HFFc6 (cell line): ENCODE measurements at regions not wholly inside any gene's neighbourhood (a gene's known extent, or its start where the extent isn't known, plus 50 kb on each side); places are given as distances from the start of the nearest gene placed in this dataset.
"Not testable (repeated sequence)": the region's sequence is repeated elsewhere in the genome, so short reads cannot be mapped to it uniquely, and the experiment has no call there.

ENCODE experiments used
- DNase-seq: peaks from one replicate; pipeline ENCODE4 v3.0.0-alpha.2; 2018
- H3K27ac Mint-ChIP-seq: 2 replicates; pipeline ENCODE4 v1.8.0; 2020; ENCODE audit warnings: mild to moderate bottlenecking, mixed read lengths
- H3K27me3 Mint-ChIP-seq: 2 replicates; pipeline ENCODE4 v1.8.0; 2021; ENCODE audit warnings: mild to moderate bottlenecking, moderate library complexity, mixed read lengths; ENCODE audit not compliant: insufficient read depth
- H3K36me3 Mint-ChIP-seq: 2 replicates; pipeline ENCODE4 v1.8.0; 2021; ENCODE audit warnings: low read depth, mixed read lengths
- H3K4me1 Mint-ChIP-seq: 2 replicates; pipeline ENCODE4 v1.8.0; 2020; ENCODE audit warnings: low read depth, mixed read lengths
- H3K4me3 Mint-ChIP-seq: 2 replicates; pipeline ENCODE4 v1.8.0; 2020; ENCODE audit warnings: mild to moderate bottlenecking, moderate library complexity, mixed read lengths
- H3K9me3 Mint-ChIP-seq: 2 replicates; pipeline ENCODE4 v1.8.0; 2020; ENCODE audit warnings: mild to moderate bottlenecking, mixed read lengths
- TF ChIP-seq, protein P1 (sequence below): fragments of 200-600 bp; sonication (generic); IDR thresholded peaks from 2 replicates; pipeline ENCODE4 v1.5.0; 2021; ENCODE audit warnings: antibody characterized with exemption, mild to moderate bottlenecking

DNA sequence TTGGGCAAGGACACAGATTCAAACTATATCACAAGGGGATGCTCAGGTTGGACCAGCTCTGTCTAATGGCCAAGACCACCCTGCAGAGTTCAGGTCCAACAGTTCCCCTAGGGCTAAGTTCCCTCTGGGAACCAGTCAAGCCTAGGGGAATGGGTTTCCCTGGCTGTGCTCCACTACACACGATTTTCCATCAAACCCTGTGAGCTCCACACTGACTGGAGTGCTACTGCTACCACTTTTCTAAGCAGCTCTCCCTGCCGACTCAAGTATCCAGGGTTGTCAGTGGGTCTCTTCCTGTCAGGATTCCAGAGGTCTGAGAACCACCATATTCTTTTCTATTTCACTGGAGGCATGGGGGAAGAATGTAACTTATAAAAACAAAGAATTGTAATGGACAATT, 280.4 kb upstream of the COL3A1 start:
- no peaks in the 10 kb centered on the region; the same call in 1 of the 2 replicates for H3K27me3 Mint-ChIP-seq
- TF ChIP-seq, protein P1, sequence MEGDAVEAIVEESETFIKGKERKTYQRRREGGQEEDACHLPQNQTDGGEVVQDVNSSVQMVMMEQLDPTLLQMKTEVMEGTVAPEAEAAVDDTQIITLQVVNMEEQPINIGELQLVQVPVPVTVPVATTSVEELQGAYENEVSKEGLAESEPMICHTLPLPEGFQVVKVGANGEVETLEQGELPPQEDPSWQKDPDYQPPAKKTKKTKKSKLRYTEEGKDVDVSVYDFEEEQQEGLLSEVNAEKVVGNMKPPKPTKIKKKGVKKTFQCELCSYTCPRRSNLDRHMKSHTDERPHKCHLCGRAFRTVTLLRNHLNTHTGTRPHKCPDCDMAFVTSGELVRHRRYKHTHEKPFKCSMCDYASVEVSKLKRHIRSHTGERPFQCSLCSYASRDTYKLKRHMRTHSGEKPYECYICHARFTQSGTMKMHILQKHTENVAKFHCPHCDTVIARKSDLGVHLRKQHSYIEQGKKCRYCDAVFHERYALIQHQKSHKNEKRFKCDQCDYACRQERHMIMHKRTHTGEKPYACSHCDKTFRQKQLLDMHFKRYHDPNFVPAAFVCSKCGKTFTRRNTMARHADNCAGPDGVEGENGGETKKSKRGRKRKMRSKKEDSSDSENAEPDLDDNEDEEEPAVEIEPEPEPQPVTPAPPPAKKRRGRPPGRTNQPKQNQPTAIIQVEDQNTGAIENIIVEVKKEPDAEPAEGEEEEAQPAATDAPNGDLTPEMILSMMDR, result no peak
- peaks cover 21% of the 10 kb centered on the region for H3K4me1 Mint-ChIP-seq

DNA sequence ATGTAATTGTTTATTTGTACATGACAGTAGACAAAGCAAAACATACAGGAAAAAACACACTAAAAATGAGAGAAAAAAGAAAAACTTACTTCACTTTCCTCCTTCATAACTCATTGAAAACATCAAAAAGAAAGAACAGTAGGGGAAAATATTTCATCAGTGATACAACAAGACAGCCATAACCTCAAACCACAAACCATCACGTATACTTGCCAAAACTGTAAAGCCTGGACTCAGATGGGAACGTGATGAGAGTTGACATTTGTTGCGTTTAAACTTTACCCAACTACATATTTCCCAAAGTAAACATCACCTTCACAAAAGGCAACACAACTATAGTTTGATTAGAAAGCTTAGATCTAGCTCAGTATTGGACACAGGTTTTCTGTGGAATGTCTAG, 278.2 kb upstream of the COL3A1 start:
- no peak overlapping the region; the same call in 1 of the 2 replicates for H3K27ac Mint-ChIP-seq
- peak overlapping the region; percentile 31 for H3K4me3 Mint-ChIP-seq
- peaks cover 6% of the 10 kb centered on the region; the same call in 1 of the 2 replicates for H3K9me3 Mint-ChIP-seq
- peaks cover 7% of the 10 kb centered on the region for H3K36me3 Mint-ChIP-seq
- TF ChIP-seq, protein P1, result no peak
- peaks cover 14% of the 10 kb centered on the region for H3K4me1 Mint-ChIP-seq
- no peaks in the 10 kb centered on the region; the same call in 1 of the 2 replicates for H3K27me3 Mint-ChIP-seq
- DNase-seq, result peak; percentile 54

More for the DNA sequence above, 280.4 kb upstream of the COL3A1 start:
- H3K9me3 Mint-ChIP-seq, result peaks cover 5% of the 10 kb centered on the region; the same call in 1 of the 2 replicates
- H3K4me3 Mint-ChIP-seq, result no peak overlapping the region
- H3K27ac Mint-ChIP-seq, result no peak overlapping the region
- peaks cover 5% of the 10 kb centered on the region for H3K36me3 Mint-ChIP-seq
- no peak for DNase-seq

DNA sequence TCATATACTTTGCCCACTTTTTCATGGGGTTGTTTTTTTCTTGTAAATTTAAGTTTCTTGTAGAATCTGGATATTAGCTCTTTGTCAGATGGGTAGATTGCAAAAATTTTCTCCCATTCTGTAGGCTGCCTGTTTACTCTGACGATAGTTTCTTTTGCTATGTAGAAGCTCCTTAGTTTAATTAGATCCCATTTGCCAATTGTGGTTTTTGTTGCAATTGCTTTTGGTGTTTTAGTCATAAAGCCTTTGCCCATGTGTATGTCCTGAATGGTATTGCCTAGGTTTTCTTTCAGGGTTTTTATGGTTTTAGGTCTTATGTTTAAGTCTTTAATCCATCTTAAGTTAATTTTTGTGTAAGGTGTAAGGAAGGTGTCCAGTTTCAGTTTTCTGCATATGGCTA, 276.0 kb upstream of the COL3A1 start:
- not testable (repeated sequence) for H3K27ac Mint-ChIP-seq, DNase-seq, H3K9me3 Mint-ChIP-seq, H3K27me3 Mint-ChIP-seq, H3K4me3 Mint-ChIP-seq, H3K36me3 Mint-ChIP-seq
- peaks cover 27% of the 10 kb centered on the region for H3K4me1 Mint-ChIP-seq

DNA sequence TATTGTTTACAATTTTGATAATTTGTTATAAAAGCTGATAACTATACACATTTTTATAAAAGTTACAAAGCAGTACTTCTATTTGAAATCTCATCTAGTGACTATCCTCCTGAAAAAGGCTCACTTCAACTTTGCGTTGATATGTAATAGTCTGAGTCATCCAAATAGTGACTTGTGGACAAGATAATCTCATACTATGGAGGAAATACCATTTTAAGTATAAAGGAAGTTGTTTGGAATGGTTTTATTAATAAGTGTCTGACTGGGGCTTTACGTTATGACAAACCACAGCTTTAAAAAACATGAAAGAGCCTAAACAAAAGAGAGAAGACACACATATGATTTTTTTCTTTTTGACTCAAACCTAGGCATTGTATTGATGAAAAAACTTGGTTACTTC, 272.3 kb upstream of the COL3A1 start:
- peaks cover 13% of the 10 kb centered on the region for H3K4me1 Mint-ChIP-seq
- no peak overlapping the region for H3K4me3 Mint-ChIP-seq
- DNase-seq, result peak; percentile 39
- peaks cover 7% of the 10 kb centered on the region for H3K36me3 Mint-ChIP-seq
- H3K9me3 Mint-ChIP-seq, result peaks cover 6% of the 10 kb centered on the region; the same call in 1 of the 2 replicates
- H3K27ac Mint-ChIP-seq, result no peak overlapping the region; the same call in 1 of the 2 replicates
- no peaks in the 10 kb centered on the region; the same call in 1 of the 2 replicates for H3K27me3 Mint-ChIP-seq
- TF ChIP-seq, protein P1, result no peak

DNA sequence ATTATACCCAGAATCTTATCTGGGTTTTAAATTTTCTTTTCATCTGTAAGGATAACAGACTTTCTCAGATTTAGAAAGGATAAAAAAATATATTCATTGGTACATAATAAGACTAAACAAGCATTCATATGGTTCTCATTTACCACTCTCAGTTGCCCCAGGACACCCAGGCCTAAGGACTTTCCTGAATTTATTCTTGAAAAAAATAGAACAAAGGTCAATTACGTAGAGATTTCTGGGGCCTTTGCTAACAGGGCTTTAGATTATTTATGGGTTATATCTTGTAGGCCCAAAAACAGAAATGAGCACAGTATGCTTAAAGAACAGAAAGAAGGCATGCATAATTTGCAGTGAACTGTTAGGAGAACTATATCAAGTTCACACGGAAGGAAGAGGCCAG, 269.0 kb upstream of the COL3A1 start:
- no peaks in the 10 kb centered on the region; the same call in 1 of the 2 replicates for H3K9me3 Mint-ChIP-seq
- no peaks in the 10 kb centered on the region; the same call in 1 of the 2 replicates for H3K27me3 Mint-ChIP-seq
- H3K36me3 Mint-ChIP-seq, result no peaks in the 10 kb centered on the region
- no peak for DNase-seq
- no peak overlapping the region for H3K27ac Mint-ChIP-seq
- peaks cover 13% of the 10 kb centered on the region for H3K4me1 Mint-ChIP-seq
- no peak overlapping the region for H3K4me3 Mint-ChIP-seq
- TF ChIP-seq, protein P1, result no peak

DNA sequence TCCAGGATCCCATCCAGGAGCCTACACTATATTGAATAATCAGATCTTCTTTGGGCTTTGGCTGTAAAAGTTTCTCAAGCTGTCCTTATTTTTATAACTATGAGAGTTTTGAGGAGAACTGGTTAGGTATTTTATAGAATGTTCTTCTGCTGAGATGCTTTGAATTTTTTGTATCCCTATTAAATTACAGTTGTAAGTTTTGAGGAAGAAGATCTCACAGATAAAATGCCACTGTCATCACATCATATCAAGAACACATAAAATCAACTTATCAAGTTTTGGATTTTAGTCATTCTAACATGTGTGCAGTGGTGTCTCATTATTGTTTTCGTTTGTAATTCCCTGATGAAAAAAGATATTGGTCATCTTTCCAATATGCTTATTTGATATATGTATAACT, 260.2 kb upstream of the COL3A1 start:
- Mint-ChIP-seq H3K9me3 (no peaks in the 10 kb centered on the region; the same call in 1 of the 2 replicates), H3K36me3 (no peaks in the 10 kb centered on the region), H3K4me1 (peaks cover 7% of the 10 kb centered on the region; the same call in 1 of the 2 replicates), H3K4me3 (no peak overlapping the region), H3K27ac (no peak overlapping the region), H3K27me3 (no peaks in the 10 kb centered on the region)
- TF ChIP-seq, protein P1, result no peak
- no peak for DNase-seq
